SU-DHL-6 (cell line): ENCODE measurements at regions not wholly inside any gene's neighbourhood (a gene's known extent, or its start where the extent isn't known, plus 50 kb on each side); places are given as distances from the start of the nearest gene placed in this dataset.
"Not testable (repeated sequence)": the region's sequence is repeated elsewhere in the genome, so short reads cannot be mapped to it uniquely, and the experiment has no call there.

Source experiments
- H2AFZ ChIP-seq: fragments of 200-600 bp; sonication (generic); 2 replicates; pipeline ENCODE4 v1.6.1; 2014; ENCODE audit warnings: low read depth, mild to moderate bottlenecking, moderate library complexity, mixed read lengths, antibody characterized with exemption, low read length; ENCODE audit not compliant: severe bottlenecking
- H3F3A ChIP-seq: fragments of 200-600 bp; shearing (Covaris generic); 2 replicates; pipeline ENCODE4 v1.6.0; 2016; ENCODE audit warnings: antibody characterized with exemption, mild to moderate bottlenecking; ENCODE audit not compliant: insufficient read depth
- H3K27ac ChIP-seq: fragments of 200-600 bp; sonication (generic); 2 replicates; pipeline ENCODE4 v1.5.1; 2016; ENCODE audit warnings: low read depth, mild to moderate bottlenecking, low read length, moderate library complexity, mixed read lengths
- H3K27me3 ChIP-seq: fragments of 200-600 bp; sonication (generic), shearing (Covaris generic); 2 replicates; pipeline ENCODE4 v1.6.0; 2014; ENCODE audit warnings: mild to moderate bottlenecking, low read length
- H3K36me3 ChIP-seq: fragments of 200-600 bp; sonication (generic); 2 replicates; pipeline ENCODE4 v1.6.1; 2014; ENCODE audit warnings: mild to moderate bottlenecking, low read length, mixed read lengths
- H3K4me2 ChIP-seq: fragments of 300-600, 200-600 bp; shearing (Covaris generic), sonication (generic); 2 replicates; pipeline ENCODE4 v1.6.0; 2014; ENCODE audit warnings: low read length, low read depth, mild to moderate bottlenecking; ENCODE audit not compliant: poor library complexity, severe bottlenecking
- H3K4me3 ChIP-seq: fragments of 200-600 bp; sonication (generic); 2 replicates; pipeline ENCODE4 v1.5.1; 2014; ENCODE audit warnings: antibody characterized with exemption, low read length, mild to moderate bottlenecking, mixed read lengths; ENCODE audit not compliant: insufficient read depth, poor library complexity, severe bottlenecking
- H3K79me2 ChIP-seq: fragments of 200-600 bp; sonication (generic); 2 replicates; pipeline ENCODE4 v1.6.1; 2014; ENCODE audit warnings: mild to moderate bottlenecking, low read length, moderate library complexity; ENCODE audit not compliant: insufficient read depth
- H3K9ac ChIP-seq: fragments of 200-600 bp; sonication (generic); 2 replicates; pipeline ENCODE4 v1.7.0; 2014; ENCODE audit warnings: mild to moderate bottlenecking, low read length
- H3K9me2 ChIP-seq: fragments of 200-600 bp; sonication (generic); replicated peaks from 2 replicates; pipeline ENCODE4 v1.6.1; 2014; ENCODE audit warnings: low read length; ENCODE audit not compliant: insufficient read depth
- H3K9me3 ChIP-seq: fragments of 200-600 bp; sonication (generic); 2 replicates; pipeline ENCODE4 v1.6.1; 2014; ENCODE audit warnings: low read length, mixed read lengths; ENCODE audit not compliant: insufficient read depth
- H4K20me1 ChIP-seq: fragments of 200-600 bp; sonication (generic); 2 replicates; pipeline ENCODE4 v1.6.1; 2014; ENCODE audit warnings: low read depth, mild to moderate bottlenecking, antibody characterized with exemption, low read length, moderate library complexity, mixed read lengths
- EZH2phosphoT487 ChIP-seq: fragments of 200-600 bp; sonication (generic), shearing (Covaris generic); conservative IDR thresholded peaks from 2 replicates; pipeline ENCODE4 v1.6.1; 2018; ENCODE audit warnings: mild to moderate bottlenecking, antibody characterized with exemption, low read length, moderate library complexity, mixed read lengths
- TF ChIP-seq, protein P1 (sequence below): fragments of 200-600 bp; sonication (generic); IDR thresholded peaks from one replicate; pipeline ENCODE4 v1.5.1; 2017; ENCODE audit warnings: antibody characterized with exemption, mild to moderate bottlenecking, low read length, moderate library complexity; ENCODE audit not compliant: insufficient read depth, poor library complexity, severe bottlenecking

DNA sequence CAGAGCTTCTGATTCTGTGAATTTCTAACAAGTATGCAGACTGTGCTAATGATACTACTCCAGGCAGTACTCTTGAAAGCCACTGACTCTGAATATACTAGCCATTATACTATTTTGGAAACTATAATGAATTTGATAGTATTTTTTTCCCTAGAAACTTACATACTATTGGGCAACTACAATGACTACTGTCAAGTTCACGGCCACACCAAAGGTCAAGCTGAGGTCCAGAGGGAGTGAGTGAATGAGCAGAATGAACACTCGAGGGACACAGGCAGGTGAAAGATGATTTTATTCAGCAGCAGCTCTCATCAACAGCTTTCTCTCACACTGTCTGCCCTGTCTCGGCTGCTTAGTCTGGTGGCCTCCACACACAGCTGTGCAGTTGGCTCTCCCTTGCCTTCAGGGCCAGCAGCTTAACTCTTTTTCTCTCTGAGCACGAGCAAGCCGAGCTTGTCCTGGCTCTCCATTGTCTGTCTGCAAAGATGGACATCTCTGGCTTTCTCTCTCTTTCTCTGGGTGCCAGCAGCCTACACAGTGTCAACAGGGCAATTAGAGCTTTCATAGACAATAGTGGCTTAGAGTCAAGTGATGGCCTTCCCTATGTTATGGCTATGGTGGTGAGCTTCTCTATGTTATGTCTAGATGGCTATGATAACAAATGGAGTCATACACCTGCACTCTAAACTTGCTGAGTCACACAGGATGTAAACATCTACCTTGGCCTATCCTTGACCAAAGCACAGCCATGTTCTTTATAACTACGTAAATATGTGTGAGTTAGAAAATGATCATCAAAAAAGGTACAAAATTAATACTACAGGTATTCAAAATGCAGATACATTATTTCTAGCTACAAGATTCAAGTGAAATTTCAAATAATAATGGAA, 362.4 kb downstream of the CGGBP1 start:
- Histone ChIP-seq H3K36me3 (no peaks in the 10 kb centered on the region), H3K27ac (no peak overlapping the region), H3K9me2 (no peaks in the 10 kb centered on the region), H3K79me2 (no peaks in the 10 kb centered on the region), H3K4me2 (no peak overlapping the region), H3F3A (no peaks in the 10 kb centered on the region), H3K27me3 (no peaks in the 10 kb centered on the region), H3K9me3 (no peaks in the 10 kb centered on the region), H3K4me3 (no peak overlapping the region), H3K9ac (no peak overlapping the region), H2AFZ (no peak overlapping the region), H4K20me1 (no peaks in the 10 kb centered on the region)
- TF ChIP-seq, protein P1, sequence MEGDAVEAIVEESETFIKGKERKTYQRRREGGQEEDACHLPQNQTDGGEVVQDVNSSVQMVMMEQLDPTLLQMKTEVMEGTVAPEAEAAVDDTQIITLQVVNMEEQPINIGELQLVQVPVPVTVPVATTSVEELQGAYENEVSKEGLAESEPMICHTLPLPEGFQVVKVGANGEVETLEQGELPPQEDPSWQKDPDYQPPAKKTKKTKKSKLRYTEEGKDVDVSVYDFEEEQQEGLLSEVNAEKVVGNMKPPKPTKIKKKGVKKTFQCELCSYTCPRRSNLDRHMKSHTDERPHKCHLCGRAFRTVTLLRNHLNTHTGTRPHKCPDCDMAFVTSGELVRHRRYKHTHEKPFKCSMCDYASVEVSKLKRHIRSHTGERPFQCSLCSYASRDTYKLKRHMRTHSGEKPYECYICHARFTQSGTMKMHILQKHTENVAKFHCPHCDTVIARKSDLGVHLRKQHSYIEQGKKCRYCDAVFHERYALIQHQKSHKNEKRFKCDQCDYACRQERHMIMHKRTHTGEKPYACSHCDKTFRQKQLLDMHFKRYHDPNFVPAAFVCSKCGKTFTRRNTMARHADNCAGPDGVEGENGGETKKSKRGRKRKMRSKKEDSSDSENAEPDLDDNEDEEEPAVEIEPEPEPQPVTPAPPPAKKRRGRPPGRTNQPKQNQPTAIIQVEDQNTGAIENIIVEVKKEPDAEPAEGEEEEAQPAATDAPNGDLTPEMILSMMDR: no peak
- TF ChIP-seq EZH2phosphoT487: no peak

DNA sequence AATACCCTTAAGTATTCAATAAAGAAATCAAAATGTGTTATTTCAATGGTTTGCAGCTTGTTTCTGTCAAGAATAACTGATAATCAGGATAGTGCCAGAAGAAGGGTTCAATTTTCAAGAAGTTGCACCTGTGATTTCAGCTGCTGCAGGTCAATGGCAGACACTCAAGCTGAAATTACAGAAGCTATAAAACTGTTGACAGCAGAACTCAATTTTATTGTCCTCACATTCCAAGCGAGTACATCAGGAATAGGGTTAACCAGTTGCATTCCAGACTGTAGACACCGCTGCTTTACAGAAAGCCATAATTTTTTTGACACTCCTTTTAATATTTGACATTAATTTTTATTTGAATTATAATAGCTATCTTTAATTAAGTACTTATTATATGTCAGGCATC, 364.1 kb downstream of the CGGBP1 start:
- no peak for TF ChIP-seq EZH2phosphoT487
- TF ChIP-seq, protein P1: no peak
- Histone ChIP-seq H3F3A (no peaks in the 10 kb centered on the region), H3K36me3 (no peaks in the 10 kb centered on the region), H3K27me3 (no peaks in the 10 kb centered on the region), H4K20me1 (no peaks in the 10 kb centered on the region), H3K79me2 (no peaks in the 10 kb centered on the region), H3K27ac (no peak overlapping the region), H3K4me2 (no peak overlapping the region), H2AFZ (no peak overlapping the region), H3K9me2 (no peaks in the 10 kb centered on the region), H3K4me3 (no peak overlapping the region), H3K9me3 (no peaks in the 10 kb centered on the region), H3K9ac (no peak overlapping the region)

DNA sequence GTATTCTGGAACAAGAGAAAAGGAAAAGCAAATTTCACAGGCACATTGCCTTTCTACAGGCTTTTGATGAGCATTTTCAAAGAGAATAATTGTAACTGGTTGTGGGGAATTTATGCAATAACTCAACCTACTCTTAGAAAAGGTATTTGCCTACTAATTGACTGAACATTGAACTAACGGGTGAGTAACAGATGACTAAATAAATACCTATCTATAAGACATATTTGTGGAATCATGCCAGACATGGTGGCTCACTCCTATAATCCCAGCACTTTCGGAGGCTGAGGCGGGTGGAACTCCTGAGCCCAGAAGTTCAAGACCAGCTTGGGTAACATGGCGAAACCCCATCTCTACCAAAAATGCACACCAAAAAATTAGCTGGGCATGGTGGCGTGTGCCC, 367.7 kb downstream of the CGGBP1 start:
- Histone ChIP-seq H3K36me3 (no peaks in the 10 kb centered on the region), H3F3A (no peaks in the 10 kb centered on the region), H3K9me3 (no peaks in the 10 kb centered on the region), H3K4me3 (no peak overlapping the region), H4K20me1 (no peaks in the 10 kb centered on the region), H2AFZ (no peak overlapping the region), H3K27me3 (no peaks in the 10 kb centered on the region), H3K27ac (no peak overlapping the region), H3K4me2 (no peak overlapping the region), H3K9ac (no peak overlapping the region), H3K9me2 (no peaks in the 10 kb centered on the region), H3K79me2 (no peaks in the 10 kb centered on the region)
- TF ChIP-seq EZH2phosphoT487: no peak
- TF ChIP-seq, protein P1: no peak

DNA sequence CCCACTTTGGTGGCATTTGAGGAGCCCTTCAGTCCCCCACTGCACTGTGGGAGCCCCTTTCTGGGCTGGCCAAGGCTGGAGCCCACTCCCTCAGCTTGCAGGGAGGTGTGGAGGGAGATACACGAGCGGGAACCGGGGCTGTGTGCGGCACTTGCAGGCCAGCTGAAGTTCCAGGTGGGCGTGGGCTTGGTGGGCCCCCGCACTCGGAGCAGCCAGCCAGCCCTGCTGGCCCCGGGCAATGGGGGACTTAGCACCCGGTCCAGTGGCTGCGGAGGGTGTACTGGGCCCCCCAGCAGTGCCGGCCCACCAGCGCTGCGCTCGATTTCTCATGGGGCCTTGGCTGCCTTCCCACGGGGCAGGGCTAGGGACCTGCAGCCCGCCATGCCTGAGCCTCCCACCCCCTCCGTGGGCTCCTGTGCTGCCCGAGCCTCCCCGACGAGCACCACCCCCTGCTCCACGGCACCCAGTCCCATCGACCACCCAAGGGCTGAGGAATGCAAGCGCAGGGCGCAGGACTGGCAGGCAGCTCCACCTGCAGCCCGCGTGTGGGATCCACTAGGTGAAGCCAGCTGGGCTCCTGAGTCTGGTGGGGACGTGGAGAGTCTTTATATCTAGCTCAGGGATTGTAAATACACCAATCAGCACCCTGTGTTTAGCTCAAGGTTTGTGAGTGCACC, 379.7 kb downstream of the CGGBP1 start:
- not testable (repeated sequence) for H3F3A ChIP-seq, H3K27me3 ChIP-seq, H3K79me2 ChIP-seq, H3K9ac ChIP-seq, H3K4me3 ChIP-seq, H4K20me1 ChIP-seq, H3K36me3 ChIP-seq, H3K4me2 ChIP-seq, H3K9me3 ChIP-seq, H3K27ac ChIP-seq, H3K9me2 ChIP-seq, H2AFZ ChIP-seq
